Skeletal muscle satellite cell (primary cell): ENCODE measurements at regions not wholly inside any gene's neighbourhood (a gene's known extent, or its start where the extent isn't known, plus 50 kb on each side); places are given as distances from the start of the nearest gene placed in this dataset.

Experiments used
- H3K27me3 ChIP-seq: 2 replicates; pipeline ENCODE4 v1.7.0; 2013; ENCODE audit warnings: low read length; ENCODE audit not compliant: control insufficient read depth, insufficient read depth
- H3K36me3 ChIP-seq: 2 replicates; pipeline ENCODE4 v1.7.0; 2013; ENCODE audit warnings: mild to moderate bottlenecking, control low read depth, low read length; ENCODE audit not compliant: insufficient read depth
- H3K4me1 ChIP-seq: 2 replicates; pipeline ENCODE4 v1.7.0; 2013; ENCODE audit warnings: low read length; ENCODE audit not compliant: control insufficient read depth, insufficient read depth
- H3K4me2 ChIP-seq: 2 replicates; pipeline ENCODE4 v1.7.0; 2013; ENCODE audit warnings: mild to moderate bottlenecking, low read length
- H3K4me3 ChIP-seq: 2 replicates; pipeline ENCODE4 v1.7.0; 2013; ENCODE audit warnings: low read length
- H3K9ac ChIP-seq: 2 replicates; pipeline ENCODE4 v1.7.0; 2013; ENCODE audit warnings: mild to moderate bottlenecking, low read depth, low read length, moderate library complexity
- H3K9me3 ChIP-seq: replicated peaks from 2 replicates; pipeline ENCODE4 v1.7.0; 2013; ENCODE audit warnings: mild to moderate bottlenecking, control low read depth, low read length

DNA sequence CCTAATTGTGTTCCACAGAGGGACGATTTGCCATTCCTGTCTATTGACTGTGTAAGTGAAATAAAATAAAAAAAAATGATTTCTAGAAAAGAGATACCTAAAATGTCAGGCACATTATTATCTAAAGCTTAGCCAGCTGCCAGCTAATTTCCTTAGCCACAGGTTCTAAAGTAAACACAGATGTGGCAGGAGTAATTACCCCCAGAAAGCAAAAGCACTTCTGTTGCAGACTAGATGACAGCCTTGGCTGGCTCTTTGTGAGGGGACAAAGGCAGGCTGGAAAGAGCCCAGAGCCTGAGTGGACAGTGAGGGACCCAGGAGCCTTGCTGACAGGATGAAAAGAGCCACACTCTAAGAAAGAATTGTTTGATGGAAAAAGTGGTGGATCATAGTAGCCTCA, 418.1 kb downstream of the LRIG3 start:
- Histone ChIP-seq H3K9me3 (no peaks in the 10 kb centered on the region), H3K9ac (no peak overlapping the region), H3K4me1 (peaks cover 45% of the 10 kb centered on the region), H3K4me3 (no peak overlapping the region), H3K4me2 (no peak overlapping the region), H3K36me3 (no peaks in the 10 kb centered on the region), H3K27me3 (no peaks in the 10 kb centered on the region)

GRCh38 chr12:58502841-58503240, 417.5 kb downstream of the LRIG3 start:
- no peak overlapping the region for H3K4me2 ChIP-seq
- peaks cover 45% of the 10 kb centered on the region for H3K4me1 ChIP-seq
- H3K36me3 ChIP-seq = no peaks in the 10 kb centered on the region
- no peaks in the 10 kb centered on the region for H3K9me3 ChIP-seq
- no peak overlapping the region for H3K4me3 ChIP-seq
- no peaks in the 10 kb centered on the region for H3K27me3 ChIP-seq
- no peak overlapping the region for H3K9ac ChIP-seq

- Histone ChIP-seq H3K27me3 (no peaks in the 10 kb centered on the region), H3K9me3 (no peaks in the 10 kb centered on the region), H3K4me2 (no peak overlapping the region), H3K36me3 (no peaks in the 10 kb centered on the region), H3K4me1 (peaks cover 45% of the 10 kb centered on the region), H3K4me3 (no peak overlapping the region), H3K9ac (no peak overlapping the region)
These were observed 416.6 kb downstream of the LRIG3 start for GRCh38 chr12:58503731-58504130.

- Histone ChIP-seq H3K4me2 (no peak overlapping the region), H3K36me3 (no peaks in the 10 kb centered on the region), H3K9ac (no peak overlapping the region), H3K4me3 (no peak overlapping the region), H3K4me1 (peaks cover 50% of the 10 kb centered on the region), H3K27me3 (no peaks in the 10 kb centered on the region), H3K9me3 (peaks cover 3% of the 10 kb centered on the region)
These were observed 416.0 kb downstream of the LRIG3 start for GRCh38 chr12:58504143-58504938.

DNA sequence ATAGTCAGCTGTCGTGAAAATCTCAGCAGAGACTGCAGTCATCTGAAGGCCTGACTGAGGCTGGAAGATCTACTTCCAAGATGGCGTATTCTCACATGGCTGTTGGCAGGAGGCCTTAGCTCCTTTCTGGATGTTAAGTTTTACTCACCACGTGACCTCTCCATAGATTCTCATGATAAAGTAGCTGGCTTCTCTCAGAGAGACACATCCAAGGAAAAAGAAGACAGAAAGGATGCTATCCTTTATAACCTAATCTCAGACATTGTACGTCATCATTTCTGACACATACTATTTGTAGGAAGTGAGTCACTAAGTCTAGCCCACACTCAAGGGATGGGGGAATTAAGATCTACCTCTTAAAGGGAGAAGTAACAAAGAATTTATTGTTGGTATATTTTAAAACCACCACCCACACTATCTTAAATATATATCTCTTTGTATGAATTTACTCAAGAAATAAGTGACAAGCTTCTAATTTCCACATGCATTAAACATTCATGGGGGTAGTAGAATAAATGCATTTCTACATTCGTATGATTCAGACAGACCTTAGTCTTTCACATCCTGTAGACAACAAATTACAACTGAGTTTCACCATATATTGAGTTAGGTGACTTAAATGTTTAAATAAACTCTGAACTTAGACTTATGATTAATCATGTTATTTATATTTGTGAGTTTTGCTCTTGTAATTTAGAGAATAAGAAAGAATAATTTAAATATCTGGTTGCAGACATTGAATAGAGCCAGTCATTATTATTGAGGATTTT, 411.0 kb downstream of the LRIG3 start:
- Histone ChIP-seq H3K9me3 (peaks cover 3% of the 10 kb centered on the region), H3K4me1 (peaks cover 21% of the 10 kb centered on the region), H3K27me3 (no peaks in the 10 kb centered on the region), H3K9ac (no peak overlapping the region), H3K36me3 (no peaks in the 10 kb centered on the region), H3K4me3 (no peak overlapping the region), H3K4me2 (no peak overlapping the region)

DNA sequence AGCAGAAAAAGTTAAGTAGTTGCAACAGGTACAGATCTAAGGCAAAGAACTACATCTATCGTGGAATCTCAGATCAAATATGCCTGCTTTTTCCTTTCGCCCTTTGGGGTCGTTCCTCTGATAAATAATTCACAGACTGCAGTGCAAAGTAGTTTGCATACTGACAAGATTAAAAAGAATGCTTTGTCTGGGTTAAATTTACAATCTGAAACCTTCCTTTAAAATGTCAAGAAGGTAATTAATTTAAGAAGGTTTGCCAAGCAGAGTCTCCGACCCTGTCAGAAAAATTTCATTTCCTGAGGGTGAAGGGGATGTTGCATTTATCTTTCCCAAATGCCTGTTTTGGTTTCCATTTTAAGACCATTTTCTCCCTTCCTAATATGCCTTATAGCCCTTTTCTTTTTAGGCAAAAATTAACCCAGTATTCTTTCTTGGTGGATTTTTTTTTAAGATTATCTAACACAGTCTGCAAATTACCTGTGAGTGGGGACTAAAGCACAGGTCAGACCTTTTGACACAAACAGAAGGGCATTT, 406.9 kb downstream of the LRIG3 start:
- peaks cover 8% of the 10 kb centered on the region for H3K9me3 ChIP-seq
- no peaks in the 10 kb centered on the region for H3K36me3 ChIP-seq
- no peaks in the 10 kb centered on the region for H3K27me3 ChIP-seq
- H3K4me1 ChIP-seq = peaks cover 12% of the 10 kb centered on the region
- H3K4me2 ChIP-seq = no peak overlapping the region
- H3K4me3 ChIP-seq = no peak overlapping the region
- H3K9ac ChIP-seq = no peak overlapping the region

- no peaks in the 10 kb centered on the region for H3K27me3 ChIP-seq
- no peaks in the 10 kb centered on the region for H3K36me3 ChIP-seq
- H3K9ac ChIP-seq = no peak overlapping the region
- peaks cover 8% of the 10 kb centered on the region for H3K9me3 ChIP-seq
- no peak overlapping the region for H3K4me3 ChIP-seq
- no peak overlapping the region for H3K4me2 ChIP-seq
- H3K4me1 ChIP-seq = peaks cover 11% of the 10 kb centered on the region
These were observed 406.5 kb downstream of the LRIG3 start for GRCh38 chr12:58513852-58514251.

GRCh38 chr12:58519839-58520238, 400.5 kb downstream of the LRIG3 start:
- no peaks in the 10 kb centered on the region for H3K27me3 ChIP-seq
- no peaks in the 10 kb centered on the region for H3K36me3 ChIP-seq
- H3K4me1 ChIP-seq = peaks cover 13% of the 10 kb centered on the region
- H3K4me3 ChIP-seq = no peak overlapping the region
- no peak overlapping the region for H3K4me2 ChIP-seq
- H3K9ac ChIP-seq = no peak overlapping the region
- H3K9me3 ChIP-seq = peaks cover 5% of the 10 kb centered on the region

- peaks cover 5% of the 10 kb centered on the region for H3K9me3 ChIP-seq
- H3K9ac ChIP-seq = no peak overlapping the region
- no peaks in the 10 kb centered on the region for H3K36me3 ChIP-seq
- no peak overlapping the region for H3K4me2 ChIP-seq
- H3K4me1 ChIP-seq = peaks cover 13% of the 10 kb centered on the region
- H3K27me3 ChIP-seq = no peaks in the 10 kb centered on the region
- H3K4me3 ChIP-seq = no peak overlapping the region
These were observed 399.2 kb downstream of the LRIG3 start for GRCh38 chr12:58521152-58521551.

GRCh38 chr12:58521796-58522195, 398.5 kb downstream of the LRIG3 start:
- Histone ChIP-seq H3K9me3 (peaks cover 5% of the 10 kb centered on the region), H3K4me1 (peaks cover 17% of the 10 kb centered on the region), H3K9ac (no peak overlapping the region), H3K27me3 (no peaks in the 10 kb centered on the region), H3K36me3 (no peaks in the 10 kb centered on the region), H3K4me2 (no peak overlapping the region), H3K4me3 (no peak overlapping the region)

- Histone ChIP-seq H3K9me3 (no peaks in the 10 kb centered on the region), H3K27me3 (no peaks in the 10 kb centered on the region), H3K4me3 (no peak overlapping the region), H3K4me1 (peaks cover 20% of the 10 kb centered on the region), H3K36me3 (no peaks in the 10 kb centered on the region), H3K9ac (no peak overlapping the region), H3K4me2 (no peak overlapping the region)
These were observed 396.9 kb downstream of the LRIG3 start for GRCh38 chr12:58523360-58523759.
